NCI-H2107 treated with DMSO at 0.1 percent for 48 hours (cell line): ENCODE measurements at regions not wholly inside any gene's neighbourhood (a gene's known extent, or its start where the extent isn't known, plus 50 kb on each side); places are given as distances from the start of the nearest gene placed in this dataset.
"Not testable (repeated sequence)": the region's sequence is repeated elsewhere in the genome, so short reads cannot be mapped to it uniquely, and the experiment has no call there.

Experiments used
- DNase-seq: peaks from one replicate; lab custom pipeline; 2025; ENCODE audit not compliant: unreplicated experiment; lab: John Stamatoyannopoulos, UW

- DNase-seq, result no peak
Measured at GRCh38 chr3:194249323-194250097, 101.6 kb downstream of the CPN2 start.

- DNase-seq, result no peak
Measured at GRCh38 chr3:194250098-194251002, 100.8 kb downstream of the CPN2 start.

GRCh38 chr3:194251007-194251406 lies 100.1 kb downstream of the CPN2 start:
- DNase-seq, result no peak

GRCh38 chr3:194251461-194251860 lies 99.7 kb downstream of the CPN2 start:
- DNase-seq, result no peak

- DNase-seq, result no peak
Measured at GRCh38 chr3:194251891-194252560, 99.1 kb downstream of the CPN2 start.

GRCh38 chr3:194253270-194253669 lies 97.9 kb downstream of the CPN2 start:
- no peak for DNase-seq

- DNase-seq, result no peak
Measured at GRCh38 chr3:194254040-194254439, 97.1 kb downstream of the CPN2 start.

GRCh38 chr3:194255252-194256039 lies 95.7 kb downstream of the CPN2 start:
- no peak for DNase-seq

- DNase-seq, result no peak
Measured at GRCh38 chr3:194256040-194256945, 94.8 kb downstream of the CPN2 start.

GRCh38 chr3:194257151-194257621 lies 93.9 kb downstream of the CPN2 start:
- DNase-seq, result no peak

GRCh38 chr3:194257916-194258668 lies 93.0 kb downstream of the CPN2 start:
- DNase-seq, result no peak

- DNase-seq, result no peak
Measured at GRCh38 chr3:194259982-194260766, 91.0 kb downstream of the CPN2 start.

GRCh38 chr3:194261581-194262063 lies 89.5 kb downstream of the CPN2 start:
- no peak for DNase-seq

- DNase-seq, result no peak
Measured at GRCh38 chr3:194262176-194262924, 88.8 kb downstream of the CPN2 start.

GRCh38 chr3:194262925-194263305 lies 88.2 kb downstream of the CPN2 start:
- no peak for DNase-seq

GRCh38 chr3:194264631-194265504 lies 86.3 kb downstream of the CPN2 start:
- not testable (repeated sequence) for DNase-seq
